SK-N-SH (cell line): ENCODE measurements at regions not wholly inside any gene's neighbourhood (a gene's known extent, or its start where the extent isn't known, plus 50 kb on each side); places are given as distances from the start of the nearest gene placed in this dataset.

Experiments used
- CTCF ChIA-PET: fragments of 300-600, 350-600 bp; formaldehyde crosslinking; extraction: SDS; loops from one replicate; lab custom pipeline; 2021; lab: Yijun Ruan, JAX
- POLR2A ChIA-PET: fragments of 350-600 bp; sonication (Branson Sonifier 250); formaldehyde crosslinking; extraction: SDS; loops from one replicate; lab custom pipeline; 2020; ENCODE audit warnings: antibody characterized with exemption, inconsistent platforms; lab: Yijun Ruan, JAX
- DNase-seq: peaks from one replicate; pipeline ENCODE4 v3.0.0; 2012
- H2AFZ ChIP-seq: fragments of 200-600 bp; sonication (generic); 2 replicates; pipeline ENCODE4 v1.8.1; 2016; ENCODE audit warnings: antibody characterized with exemption, mild to moderate bottlenecking, low read depth
- H3F3A ChIP-seq: fragments of 200-600 bp; sonication (generic); replicated peaks from 2 replicates; pipeline ENCODE3; 2016; ENCODE audit warnings: antibody characterized with exemption, mild to moderate bottlenecking; ENCODE audit not compliant: insufficient read depth
- H3K27ac ChIP-seq, 2 experiments: fragments of 200-500 bp in 1 of 2; fragments of 200-600 bp in 1 of 2; sonication (Bioruptor generic) in 1 of 2; sonication (generic), shearing (Covaris generic) in 1 of 2; 2 replicates each; pipeline versions ENCODE4 v1.5.1 to v1.6.1; 2014 to 2016; ENCODE audit warnings: low read depth in 2 of 2, inconsistent platforms in 1 of 2, low read length in 1 of 2, mild to moderate bottlenecking in 1 of 2, mixed read lengths in 1 of 2
- H3K27me3 ChIP-seq: fragments of 200-600 bp; sonication (generic), shearing (Covaris generic); 2 replicates; pipeline ENCODE4 v1.6.1; 2016; ENCODE audit warnings: mixed run types; ENCODE audit not compliant: insufficient read depth
- H3K36me3 ChIP-seq, 2 experiments: fragments of 200-500 bp in 1 of 2; fragments of 200-600 bp in 1 of 2; sonication (Bioruptor generic) in 1 of 2; sonication (generic) in 1 of 2; replicated peaks in 1 of 2; 2 replicates each; pipeline versions ENCODE3 to v1.5.1; 2014 to 2016; ENCODE audit warnings: low read length in 1 of 2, mild to moderate bottlenecking in 1 of 2; ENCODE audit not compliant: insufficient read depth in 2 of 2, control insufficient read depth in 1 of 2
- H3K4me1 ChIP-seq, 2 experiments: fragments of 200-500 bp in 1 of 2; fragments of 200-600 bp in 1 of 2; sonication (Bioruptor generic) in 1 of 2; sonication (generic), shearing (Covaris generic) in 1 of 2; 2 replicates each; pipeline versions ENCODE4 v1.5.1 to v1.6.1; 2014 to 2016; ENCODE audit warnings: low read depth in 1 of 2, low read length in 1 of 2, mixed run types in 1 of 2; ENCODE audit not compliant: insufficient read depth in 2 of 2, control insufficient read depth in 1 of 2
- H3K4me2 ChIP-seq: fragments of 200-600 bp; sonication (generic), shearing (Covaris generic); 2 replicates; pipeline ENCODE4 v1.6.1; 2017; ENCODE audit warnings: mixed run types
- H3K4me3 ChIP-seq, 2 experiments: fragments of 200-500 bp in 1 of 2; fragments of 200-600 bp in 1 of 2; sonication (Bioruptor generic) in 1 of 2; sonication (generic), shearing (Covaris generic) in 1 of 2; 2 replicates each; pipeline versions ENCODE4 v1.5.1 to v1.8.1; 2014 to 2016; ENCODE audit warnings: low read depth in 2 of 2, inconsistent platforms in 1 of 2, low read length in 1 of 2, mild to moderate bottlenecking in 1 of 2, mixed read lengths in 1 of 2, moderate library complexity in 1 of 2
- H3K79me2 ChIP-seq: fragments of 200-600 bp; sonication (generic); 2 replicates; pipeline ENCODE4 v1.8.1; 2017; ENCODE audit warnings: mild to moderate bottlenecking; ENCODE audit not compliant: insufficient read depth
- H3K9ac ChIP-seq: fragments of 200-600 bp; sonication (generic); 2 replicates; pipeline ENCODE4 v1.6.1; 2017; ENCODE audit warnings: mixed run types
- H3K9me2 ChIP-seq: fragments of 200-600 bp; sonication (generic); 2 replicates; pipeline ENCODE4 v1.6.1; 2017; ENCODE audit warnings: mixed run types
- H3K9me3 ChIP-seq: fragments of 200-600 bp; sonication (generic); 2 replicates; pipeline ENCODE4 v1.6.1; 2017; ENCODE audit warnings: mixed run types, mild to moderate bottlenecking, moderate library complexity
- H4K20me1 ChIP-seq: fragments of 200-600 bp; sonication (generic); 2 replicates; pipeline ENCODE4 v1.6.1; 2017; ENCODE audit warnings: mild to moderate bottlenecking, mixed run types; ENCODE audit not compliant: insufficient read depth
- EP300 ChIP-seq, 2 experiments: IDR thresholded peaks; 2 replicates each; pipeline versions ENCODE4 v1.4.0 to v1.6.1; 2012; ENCODE audit warnings: borderline replicate concordance in 1 of 2, low read depth in 1 of 2, low read length in 1 of 2
- MXI1 ChIP-seq: IDR thresholded peaks from 2 replicates; pipeline ENCODE4 v1.6.1; 2012; ENCODE audit warnings: mild to moderate bottlenecking, low read depth, low read length, improper control_type of control experiment
- RCOR1 ChIP-seq: fragments of 150-350 bp; IDR thresholded peaks from 2 replicates; pipeline ENCODE4 v1.6.1; 2017; ENCODE audit warnings: antibody characterized with exemption, low read length
- TCF12 ChIP-seq: IDR thresholded peaks from 2 replicates; pipeline ENCODE4 v1.4.0; 2012
- WGBS: methylation state at CpG from one replicate; pipeline ENCODE4 v1.1.6; 2017; ENCODE audit warnings: low lambda C conversion rate; 5-methylcytosine and 5-hydroxymethylcytosine counted together
- TF ChIP-seq, protein P1 (sequence below): IDR thresholded peaks from 2 replicates; pipeline ENCODE4 v1.4.0; 2012; ENCODE audit warnings: low read depth, borderline replicate concordance
- TF ChIP-seq, protein P2 (sequence below): fragments of 150-350 bp; IDR thresholded peaks from 2 replicates; pipeline ENCODE4 v1.6.1; 2016; ENCODE audit warnings: mild to moderate bottlenecking, low read depth, low read length

DNA sequence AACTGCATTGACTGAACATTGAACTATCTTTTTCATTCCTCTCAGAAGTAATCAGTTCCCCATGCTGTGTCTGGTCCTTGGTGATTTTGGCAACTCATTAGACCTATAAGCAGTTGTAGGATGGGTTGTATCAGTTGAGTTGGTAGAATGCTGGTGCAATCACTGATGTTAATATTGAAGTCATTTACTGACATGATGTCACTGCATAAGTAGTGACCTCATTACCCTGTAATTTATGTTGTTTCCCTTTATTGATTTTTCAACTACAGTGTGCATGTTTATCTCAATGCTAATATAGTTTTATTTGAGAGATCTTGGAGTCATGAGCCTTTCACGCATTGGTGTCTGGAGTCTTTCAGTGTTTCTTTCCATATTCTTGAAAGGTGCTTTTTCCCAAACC lies 275.0 kb downstream of the SPATA31D1 start:
- Histone ChIP-seq H3K9ac (no peak overlapping the region), H3K9me2 (no peaks in the 10 kb centered on the region), H3K27ac (no peak overlapping the region), H2AFZ (no peak overlapping the region), H3F3A (no peaks in the 10 kb centered on the region), H4K20me1 (no peaks in the 10 kb centered on the region), H3K4me2 (no peak overlapping the region), H3K4me1 (no peaks in the 10 kb centered on the region), H3K36me3 (no peaks in the 10 kb centered on the region), H3K27me3 (no peaks in the 10 kb centered on the region), H3K79me2 (no peaks in the 10 kb centered on the region), H3K9me3 (no peaks in the 10 kb centered on the region), H3K4me3 (no peak overlapping the region)
- 97% methylated on average over 1 of the region's 1 CpG for WGBS
- DNase-seq = no peak
- POLR2A ChIA-PET = no interaction called here
- TF ChIP-seq EP300 (IDR thresholded peaks at IDR 0.05; ENCODE audit: borderline replicate concordance in 1 of 2, low read depth in 1 of 2, low read length in 1 of 2) = no peak
- CTCF ChIA-PET = no interaction called here

DNA sequence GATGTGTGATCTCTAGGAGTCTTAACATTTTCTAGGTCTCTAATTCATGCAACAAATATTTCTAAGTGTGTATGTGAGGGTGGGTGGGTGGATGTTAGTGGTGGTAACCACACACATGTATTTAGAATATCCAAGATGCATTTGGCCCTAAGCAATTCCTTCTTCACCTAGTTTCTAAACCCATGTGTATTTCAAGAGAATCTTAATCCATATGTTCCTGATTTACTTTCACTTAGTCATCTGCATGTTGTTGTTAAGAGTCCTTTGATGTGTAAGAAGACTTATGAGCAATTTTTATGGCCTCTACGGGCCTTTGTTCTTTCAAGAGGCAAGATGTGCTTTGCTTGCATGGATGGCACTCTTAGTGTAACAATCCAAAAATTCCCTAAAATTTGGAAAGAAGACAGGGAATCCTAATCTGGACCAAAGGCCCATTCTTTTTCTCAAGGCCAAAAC lies 282.6 kb downstream of the SPATA31D1 start:
- H2AFZ ChIP-seq = no peak overlapping the region
- H3K4me1 ChIP-seq = peaks cover 0 to 6% of the 10 kb centered on the region in 2 experiments; a peak in 1 of 4 replicates
- H3K9me3 ChIP-seq = no peaks in the 10 kb centered on the region
- CTCF ChIA-PET = no interaction called here
- no peaks in the 10 kb centered on the region for H3K9me2 ChIP-seq
- TF ChIP-seq TCF12 (peak; percentile 76), MXI1 (no peak)
- TF ChIP-seq, all 33 proteins: peak for 1
- no peak overlapping the region for H3K9ac ChIP-seq
- H3F3A ChIP-seq = no peaks in the 10 kb centered on the region
- H3K79me2 ChIP-seq = no peaks in the 10 kb centered on the region
- DNase-seq = no peak
- no peak overlapping the region for H3K27ac ChIP-seq
- H3K36me3 ChIP-seq = no peaks in the 10 kb centered on the region
- H4K20me1 ChIP-seq = no peaks in the 10 kb centered on the region
- no peak overlapping the region for H3K4me2 ChIP-seq
- 28% methylated on average over 1 of the region's 1 CpG for WGBS
- no peak overlapping the region for H3K4me3 ChIP-seq
- H3K27me3 ChIP-seq = no peaks in the 10 kb centered on the region
- POLR2A ChIA-PET = no interaction called here

DNA sequence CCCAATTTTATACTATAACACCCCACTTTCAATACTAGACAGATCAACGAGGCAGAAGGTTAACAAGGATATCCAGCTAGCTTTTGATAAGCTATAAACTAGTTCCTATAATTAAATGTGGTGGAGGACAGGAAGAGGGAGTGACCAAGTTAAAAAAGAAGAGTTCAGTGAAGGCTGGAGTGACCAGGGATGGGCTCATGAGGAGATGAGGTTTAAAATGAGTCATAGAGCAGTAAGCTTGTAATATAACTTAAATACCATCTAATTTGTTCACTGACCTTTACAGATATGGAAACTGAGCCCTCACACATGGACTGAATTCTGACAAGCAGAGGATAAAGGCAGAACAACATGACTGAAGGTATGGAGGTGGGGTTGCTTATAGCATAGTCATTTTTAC lies 284.5 kb downstream of the SPATA31D1 start:
- ChIA-PET CTCF (no interaction called here), POLR2A (no interaction called here)
- Histone ChIP-seq H3K36me3 (no peaks in the 10 kb centered on the region), H3K9me3 (no peaks in the 10 kb centered on the region), H4K20me1 (no peaks in the 10 kb centered on the region), H3K79me2 (no peaks in the 10 kb centered on the region), H3F3A (no peaks in the 10 kb centered on the region), H3K9me2 (no peaks in the 10 kb centered on the region), H3K4me1 (peaks cover 0 to 6% of the 10 kb centered on the region in 2 experiments; a peak in 1 of 4 replicates), H3K9ac (no peak overlapping the region), H3K4me3 (no peak overlapping the region), H3K27ac (no peak overlapping the region), H2AFZ (no peak overlapping the region), H3K4me2 (no peak overlapping the region), H3K27me3 (no peaks in the 10 kb centered on the region)
- DNase-seq = no peak
- WGBS = 31% methylated on average over 1 of the region's 1 CpG
- TF ChIP-seq, protein P1, sequence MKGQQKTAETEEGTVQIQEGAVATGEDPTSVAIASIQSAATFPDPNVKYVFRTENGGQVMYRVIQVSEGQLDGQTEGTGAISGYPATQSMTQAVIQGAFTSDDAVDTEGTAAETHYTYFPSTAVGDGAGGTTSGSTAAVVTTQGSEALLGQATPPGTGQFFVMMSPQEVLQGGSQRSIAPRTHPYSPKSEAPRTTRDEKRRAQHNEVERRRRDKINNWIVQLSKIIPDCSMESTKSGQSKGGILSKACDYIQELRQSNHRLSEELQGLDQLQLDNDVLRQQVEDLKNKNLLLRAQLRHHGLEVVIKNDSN = no peak
- TF ChIP-seq, protein P2, sequence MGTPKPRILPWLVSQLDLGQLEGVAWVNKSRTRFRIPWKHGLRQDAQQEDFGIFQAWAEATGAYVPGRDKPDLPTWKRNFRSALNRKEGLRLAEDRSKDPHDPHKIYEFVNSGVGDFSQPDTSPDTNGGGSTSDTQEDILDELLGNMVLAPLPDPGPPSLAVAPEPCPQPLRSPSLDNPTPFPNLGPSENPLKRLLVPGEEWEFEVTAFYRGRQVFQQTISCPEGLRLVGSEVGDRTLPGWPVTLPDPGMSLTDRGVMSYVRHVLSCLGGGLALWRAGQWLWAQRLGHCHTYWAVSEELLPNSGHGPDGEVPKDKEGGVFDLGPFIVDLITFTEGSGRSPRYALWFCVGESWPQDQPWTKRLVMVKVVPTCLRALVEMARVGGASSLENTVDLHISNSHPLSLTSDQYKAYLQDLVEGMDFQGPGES = no peak
- TF ChIP-seq RCOR1 = no peak
